ENCODE measurements at regions not wholly inside any gene's neighbourhood (a gene's known extent, or its start where the extent isn't known, plus 50 kb on each side); places are given as distances from the start of the nearest gene placed in this dataset.
A peak's percentile ranks its signal among the peaks of the same experiment; 100 is the strongest.

DNA sequence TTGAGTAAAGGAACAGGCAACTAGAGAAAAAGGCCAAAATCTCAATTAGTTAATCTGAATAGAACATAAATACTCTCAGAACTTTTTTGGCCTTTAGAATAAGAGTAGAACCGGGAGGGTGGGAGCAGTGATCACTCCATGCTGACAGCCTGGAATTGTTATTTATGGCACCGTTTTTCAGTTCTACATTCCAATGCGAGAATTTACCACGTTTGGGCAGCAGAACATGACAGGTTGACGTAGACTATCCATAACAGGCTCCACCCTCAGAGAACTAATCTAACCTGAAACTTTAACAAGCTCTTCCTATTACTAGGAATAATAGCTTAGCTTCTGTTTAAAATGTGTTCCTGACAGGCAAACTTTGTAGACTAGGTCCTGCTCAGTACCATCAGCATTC, 379.1 kb downstream of the SEC23A start:
- Mint-ChIP-seq H3K27ac (no peak overlapping the region), H3K27me3 (peaks cover 0 to 13% of the 10 kb centered on the region in 2 donors), H3K36me3 (no peaks in the 10 kb centered on the region), H3K4me1 (no peaks in the 10 kb centered on the region), H3K9me3 (peaks cover 0 to under 1% (median 0%) of the 10 kb centered on the region in 3 donors), H3K4me3 (no peak overlapping the region)
- ATAC-seq (replicated peaks in 1 of 4) = no peak
- Histone ChIP-seq H3K4me1 (ENCODE audit: control insufficient read depth in 1 of 2, extremely low read depth in 1 of 2, insufficient read depth in 2 of 2, low read length in 2 of 2) (no peaks in the 10 kb centered on the region), H3K27ac (ENCODE audit: low read length) (no peak overlapping the region), H3K36me3 (ENCODE audit: control insufficient read depth in 2 of 2, extremely low read depth in 1 of 2, insufficient read depth in 1 of 2, low read length in 1 of 2) (no peaks in the 10 kb centered on the region), H3K9me3 (no peaks in the 10 kb centered on the region), H3K27me3 (replicated peaks in 1 of 2; ENCODE audit: control insufficient read depth in 2 of 2, extremely low read depth in 1 of 2, insufficient read depth in 2 of 2, low read length in 1 of 2) (peaks cover 0 to 4% of the 10 kb centered on the region in 2 experiments), H3K4me3 (ENCODE audit: control insufficient read depth in 1 of 2, extremely low read depth in 1 of 2, low read length in 1 of 2) (no peak overlapping the region)
- DNase-seq = no peak
- CTCF ChIA-PET = interaction anchor here in 1 of 2 donors (0.6 kb wide), 1 partner anchor 1559 kb away, joined by 3 read pairs; no protein-coding TSS in a partner anchor
- 46% methylated on average over 3 of the region's 5 CpGs for WGBS (ENCODE audit: insufficient coverage)
- POLR2A ChIA-PET = interaction anchor here in 1 of 2 donors (0.5 kb wide), 1 partner anchor 40 kb away, joined by 3 read pairs; no protein-coding TSS in a partner anchor

GRCh38 chr14:38723277-38723676, 379.8 kb downstream of the SEC23A start:
- Histone ChIP-seq H3K9me3 (no peaks in the 10 kb centered on the region), H3K27ac (ENCODE audit: low read length) (no peak overlapping the region), H3K36me3 (ENCODE audit: control insufficient read depth in 2 of 2, extremely low read depth in 1 of 2, insufficient read depth in 1 of 2, low read length in 1 of 2) (no peaks in the 10 kb centered on the region), H3K4me1 (ENCODE audit: control insufficient read depth in 1 of 2, extremely low read depth in 1 of 2, insufficient read depth in 2 of 2, low read length in 2 of 2) (no peaks in the 10 kb centered on the region), H3K4me3 (ENCODE audit: control insufficient read depth in 1 of 2, extremely low read depth in 1 of 2, low read length in 1 of 2) (no peak overlapping the region), H3K27me3 (replicated peaks in 1 of 2; ENCODE audit: control insufficient read depth in 2 of 2, extremely low read depth in 1 of 2, insufficient read depth in 2 of 2, low read length in 1 of 2) (peaks cover 0 to 1% of the 10 kb centered on the region in 2 experiments)
- Mint-ChIP-seq H3K27ac (no peak overlapping the region), H3K36me3 (no peaks in the 10 kb centered on the region), H3K9me3 (peaks cover 0 to 4% (median 0%) of the 10 kb centered on the region in 3 donors), H3K4me1 (no peaks in the 10 kb centered on the region), H3K4me3 (no peak overlapping the region), H3K27me3 (peaks cover 0 to 10% of the 10 kb centered on the region in 2 donors)
- ATAC-seq (replicated peaks in 1 of 4) = no peak
- ChIA-PET CTCF (interaction anchor here in 1 of 2 donors (0.6 kb wide), 1 partner anchor 138 kb away, joined by 3 read pairs; no protein-coding TSS in a partner anchor), POLR2A (no interaction called here)
- no peak for DNase-seq
- no CpG with 5 or more reads among the region's 1 CpG for WGBS (ENCODE audit: insufficient coverage)

- no peak overlapping the region for H3K27ac ChIP-seq (ENCODE audit: low read length)
- ChIA-PET CTCF (no interaction called here), POLR2A (no interaction called here)
- H3K27me3 ChIP-seq (replicated peaks in 1 of 2; ENCODE audit: control insufficient read depth in 2 of 2, extremely low read depth in 1 of 2, insufficient read depth in 2 of 2, low read length in 1 of 2) = no peaks in the 10 kb centered on the region
- Mint-ChIP-seq H3K27ac (no peak overlapping the region), H3K36me3 (no peaks in the 10 kb centered on the region), H3K9me3 (peaks cover 0 to 4% (median 0%) of the 10 kb centered on the region in 3 donors), H3K4me3 (no peak overlapping the region), H3K4me1 (no peaks in the 10 kb centered on the region), H3K27me3 (peaks cover 0 to 5% of the 10 kb centered on the region in 2 donors)
- WGBS (ENCODE audit: insufficient coverage) = 17% methylated on average over 1 of the region's 4 CpGs
- H3K36me3 ChIP-seq (ENCODE audit: control insufficient read depth in 2 of 2, extremely low read depth in 1 of 2, insufficient read depth in 1 of 2, low read length in 1 of 2) = no peaks in the 10 kb centered on the region
- H3K9me3 ChIP-seq = no peaks in the 10 kb centered on the region
- DNase-seq = peak in 6 of 35 experiments; percentile 3 to 24 (median 4)
- ATAC-seq (replicated peaks in 1 of 4) = no peak
- H3K4me1 ChIP-seq (ENCODE audit: control insufficient read depth in 1 of 2, extremely low read depth in 1 of 2, insufficient read depth in 2 of 2, low read length in 2 of 2) = no peaks in the 10 kb centered on the region
- H3K4me3 ChIP-seq (ENCODE audit: control insufficient read depth in 1 of 2, extremely low read depth in 1 of 2, low read length in 1 of 2) = no peak overlapping the region
Measured at GRCh38 chr14:38721822-38722431, 381.1 kb downstream of the SEC23A start.

DNA sequence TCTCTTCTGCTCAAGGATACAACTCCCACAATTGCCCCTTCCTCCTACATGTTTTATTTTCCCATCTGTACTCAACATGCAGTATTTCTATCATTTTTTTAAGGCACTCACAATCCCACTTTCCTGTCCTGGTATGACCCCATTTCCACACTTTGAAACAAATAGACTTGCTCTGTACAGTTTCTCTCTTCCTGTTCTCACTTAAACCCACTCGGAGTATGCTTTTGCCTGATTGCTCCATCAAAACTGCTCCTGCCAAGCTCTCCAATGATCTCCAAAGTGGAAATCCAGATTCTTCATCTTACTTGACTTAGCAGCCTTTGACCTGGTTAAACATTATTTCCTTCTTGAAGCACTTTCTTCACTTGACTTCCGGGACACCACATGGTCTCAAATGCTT, 384.5 kb downstream of the SEC23A start:
- H3K27ac ChIP-seq (ENCODE audit: low read length) = no peak overlapping the region
- ATAC-seq (replicated peaks in 1 of 4) (no peak), DNase-seq (no peak)
- ChIA-PET POLR2A (no interaction called here), CTCF (no interaction called here)
- no peaks in the 10 kb centered on the region for H3K36me3 ChIP-seq (ENCODE audit: control insufficient read depth in 2 of 2, extremely low read depth in 1 of 2, insufficient read depth in 1 of 2, low read length in 1 of 2)
- Mint-ChIP-seq H3K27me3 (peaks cover 0 to 5% of the 10 kb centered on the region in 2 donors), H3K9me3 (peaks cover 0 to 4% (median 0%) of the 10 kb centered on the region in 3 donors), H3K36me3 (no peaks in the 10 kb centered on the region), H3K4me1 (no peaks in the 10 kb centered on the region), H3K4me3 (no peak overlapping the region), H3K27ac (no peak overlapping the region)
- H3K9me3 ChIP-seq = no peaks in the 10 kb centered on the region
- no peak overlapping the region for H3K4me3 ChIP-seq (ENCODE audit: control insufficient read depth in 1 of 2, extremely low read depth in 1 of 2, low read length in 1 of 2)
- WGBS (ENCODE audit: insufficient coverage) = 79% methylated on average over 2 of the region's 2 CpGs
- no peaks in the 10 kb centered on the region for H3K4me1 ChIP-seq (ENCODE audit: control insufficient read depth in 1 of 2, extremely low read depth in 1 of 2, insufficient read depth in 2 of 2, low read length in 2 of 2)
- no peaks in the 10 kb centered on the region for H3K27me3 ChIP-seq (replicated peaks in 1 of 2; ENCODE audit: control insufficient read depth in 2 of 2, extremely low read depth in 1 of 2, insufficient read depth in 2 of 2, low read length in 1 of 2)

DNA sequence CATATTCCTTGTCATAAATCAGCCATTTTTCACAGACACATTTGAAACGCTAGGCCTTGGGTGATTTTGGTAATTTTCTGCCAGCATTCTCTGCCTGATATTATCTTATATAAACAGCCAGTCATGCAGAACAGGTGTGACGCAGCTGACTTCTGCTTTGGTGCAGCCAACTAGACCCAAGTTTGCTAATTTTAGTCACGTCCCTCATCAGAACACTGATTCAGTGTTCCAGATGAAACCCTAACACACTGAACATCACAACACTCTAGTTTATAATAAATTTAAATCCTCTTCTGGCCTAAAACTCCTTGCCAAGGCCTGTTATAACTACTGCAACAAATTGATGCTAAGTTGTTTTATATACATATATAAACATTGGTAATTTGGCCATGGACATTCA, 386.1 kb downstream of the SEC23A start:
- Mint-ChIP-seq H3K9me3 (peaks cover 0 to 4% (median 0%) of the 10 kb centered on the region in 3 donors), H3K36me3 (no peaks in the 10 kb centered on the region), H3K27ac (no peak overlapping the region), H3K4me3 (no peak overlapping the region), H3K4me1 (no peaks in the 10 kb centered on the region), H3K27me3 (peaks cover 0 to 5% of the 10 kb centered on the region in 2 donors)
- 38% methylated on average over 3 of the region's 3 CpGs for WGBS (ENCODE audit: insufficient coverage)
- no peaks in the 10 kb centered on the region for H3K4me1 ChIP-seq (ENCODE audit: control insufficient read depth in 1 of 2, extremely low read depth in 1 of 2, insufficient read depth in 2 of 2, low read length in 2 of 2)
- no peaks in the 10 kb centered on the region for H3K9me3 ChIP-seq
- ChIA-PET POLR2A (no interaction called here), CTCF (no interaction called here)
- H3K36me3 ChIP-seq (ENCODE audit: control insufficient read depth in 2 of 2, extremely low read depth in 1 of 2, insufficient read depth in 1 of 2, low read length in 1 of 2) = no peaks in the 10 kb centered on the region
- ATAC-seq (replicated peaks in 1 of 4) (no peak), DNase-seq (no peak)
- no peak overlapping the region for H3K27ac ChIP-seq (ENCODE audit: low read length)
- no peak overlapping the region for H3K4me3 ChIP-seq (ENCODE audit: control insufficient read depth in 1 of 2, extremely low read depth in 1 of 2, low read length in 1 of 2)
- H3K27me3 ChIP-seq (replicated peaks in 1 of 2; ENCODE audit: control insufficient read depth in 2 of 2, extremely low read depth in 1 of 2, insufficient read depth in 2 of 2, low read length in 1 of 2) = peaks cover 0 to 3% of the 10 kb centered on the region in 2 experiments

- ChIA-PET POLR2A (no interaction called here), CTCF (no interaction called here)
- no peaks in the 10 kb centered on the region for H3K36me3 Mint-ChIP-seq
- H3K27me3 Mint-ChIP-seq = peaks cover 0 to 4% of the 10 kb centered on the region in 2 donors
- no peaks in the 10 kb centered on the region for H3K4me1 Mint-ChIP-seq
- Histone ChIP-seq H3K36me3 (ENCODE audit: control insufficient read depth in 2 of 2, extremely low read depth in 1 of 2, insufficient read depth in 1 of 2, low read length in 1 of 2) (no peaks in the 10 kb centered on the region), H3K4me3 (ENCODE audit: control insufficient read depth in 1 of 2, extremely low read depth in 1 of 2, low read length in 1 of 2) (no peak overlapping the region), H3K9me3 (no peaks in the 10 kb centered on the region), H3K27ac (ENCODE audit: low read length) (no peak overlapping the region), H3K27me3 (replicated peaks in 1 of 2; ENCODE audit: control insufficient read depth in 2 of 2, extremely low read depth in 1 of 2, insufficient read depth in 2 of 2, low read length in 1 of 2) (peaks cover 0 to 3% of the 10 kb centered on the region in 2 experiments), H3K4me1 (ENCODE audit: control insufficient read depth in 1 of 2, extremely low read depth in 1 of 2, insufficient read depth in 2 of 2, low read length in 2 of 2) (no peaks in the 10 kb centered on the region)
- ATAC-seq (replicated peaks in 1 of 4) (no peak), DNase-seq (no peak)
- no CpG with 5 or more reads among the region's 3 CpGs for WGBS (ENCODE audit: insufficient coverage)
- no peak overlapping the region for H3K27ac Mint-ChIP-seq
- H3K4me3 Mint-ChIP-seq = no peak overlapping the region
- no peaks in the 10 kb centered on the region for H3K9me3 Mint-ChIP-seq
Measured at GRCh38 chr14:38710881-38711280, 392.2 kb downstream of the SEC23A start.
